HepG2 (cell line): ENCODE measurements at regions not wholly inside any gene's neighbourhood (a gene's known extent, or its start where the extent isn't known, plus 50 kb on each side); places are given as distances from the start of the nearest gene placed in this dataset.

Source experiments
- ATAC-seq: fragments of 200-7000 bp; cut with Tn5 transposase; 3 replicates; pipeline ENCODE4 v1.9.1; 2020; ENCODE audit warnings: mild to moderate bottlenecking, moderate library complexity
- BruUV-seq: library from RNA; stranded (reverse); fragments of 400-500 nt; replicated peaks from 2 replicates; lab custom pipeline; 2021; lab: Mats Ljungman, UMichigan
- CTCF ChIA-PET: fragments of 300-600 bp; formaldehyde crosslinking; extraction: SDS; loops from one replicate; lab custom pipeline; 2021; ENCODE audit warnings: low total read pairs, inconsistent platforms, low intra/inter-chr PET ratio; lab: Yijun Ruan, JAX
- POLR2A ChIA-PET: fragments of 350-600 bp; sonication (Branson Sonifier 250); formaldehyde crosslinking; loops from one replicate; lab custom pipeline; 2020; ENCODE audit warnings: antibody characterized with exemption, inconsistent platforms; lab: Yijun Ruan, JAX
- DNase-seq: peaks from one replicate; pipeline ENCODE4 v3.0.0-alpha.2; 2015; ENCODE audit warnings: low spot score
- FAIRE-seq: peaks from 3 replicates; lab custom pipeline; 2011; peaks lifted over from hg19 to GRCh38; lab: Jason Lieb, UNC
- H2AFZ ChIP-seq: one replicate; pipeline ENCODE4 v1.6.1; 2011; ENCODE audit warnings: low read length, inconsistent platforms
- H3K27ac ChIP-seq: fragments of 300-600 bp; 3 replicates; pipeline ENCODE4 v1.8.0; 2011; ENCODE audit warnings: mixed run types, mild to moderate bottlenecking, mixed read lengths, low read length, inconsistent platforms; ENCODE audit not compliant: insufficient read depth; ENCODE audit errors: extremely low read length
- H3K27me3 ChIP-seq, 2 experiments: fragments of 200-600 bp in 1 of 2; 2 replicates in 1 of 2; 3 replicates in 1 of 2; pipeline versions ENCODE4 v1.6.0 to v1.8.0; 2011; ENCODE audit warnings: low read length in 2 of 2, mild to moderate bottlenecking in 2 of 2, moderate library complexity in 2 of 2, inconsistent platforms in 1 of 2; ENCODE audit not compliant: insufficient read depth in 2 of 2, control insufficient read depth in 1 of 2
- H3K36me3 ChIP-seq, 2 experiments: fragments of 200-600 bp in 1 of 2; replicated peaks in 1 of 2; 2 replicates in 1 of 2; 3 replicates in 1 of 2; pipeline versions ENCODE4 v1.5.1 to v1.8.0; 2011; ENCODE audit warnings: low read length in 2 of 2, inconsistent platforms in 1 of 2; ENCODE audit not compliant: insufficient read depth in 2 of 2, control insufficient read depth in 1 of 2
- H3K4me1 ChIP-seq: 2 replicates; pipeline ENCODE4 v1.5.1; 2012; ENCODE audit warnings: low read length, inconsistent platforms; ENCODE audit not compliant: insufficient read depth
- H3K4me2 ChIP-seq: 2 replicates; pipeline ENCODE4 v1.6.0; 2011; ENCODE audit warnings: low read depth, low read length, inconsistent platforms
- H3K4me3 ChIP-seq, 3 experiments: fragments of 200-600 bp in 1 of 3; sonication (generic), shearing (Covaris generic) in 1 of 3; replicated peaks in 1 of 3; 2 replicates each; pipeline ENCODE4 v1.5.1; 2011 to 2016; ENCODE audit warnings: low read length in 3 of 3, inconsistent platforms in 2 of 3, low read depth in 2 of 3, mild to moderate bottlenecking in 2 of 3, control low read depth in 1 of 3, mixed read lengths in 1 of 3; ENCODE audit not compliant: insufficient read depth in 1 of 3
- H3K79me2 ChIP-seq: one replicate; pipeline ENCODE4 v1.6.1; 2011; ENCODE audit warnings: low read length, inconsistent platforms; ENCODE audit not compliant: insufficient read depth
- H3K9ac ChIP-seq: 2 replicates; pipeline ENCODE4 v1.6.0; 2011; ENCODE audit warnings: mild to moderate bottlenecking, low read depth, low read length, inconsistent platforms; ENCODE audit not compliant: insufficient read depth
- H3K9me3 ChIP-seq: 2 replicates; pipeline ENCODE4 v1.5.1; 2012; ENCODE audit warnings: mild to moderate bottlenecking, low read length
- H4K20me1 ChIP-seq: 2 replicates; pipeline ENCODE4 v1.6.0; 2011; ENCODE audit warnings: inconsistent platforms, mild to moderate bottlenecking, low read length, moderate library complexity; ENCODE audit not compliant: insufficient read depth
- FLYWCH1 ChIP-seq: sonication (generic); formaldehyde crosslinking; IDR thresholded peaks from 2 replicates; pipeline ENCODE4 v1.8.1; 2023; ENCODE audit warnings: mild to moderate bottlenecking, missing genetic modification reagents
- GRHL1 ChIP-seq: sonication (generic); formaldehyde crosslinking; conservative IDR thresholded peaks from 2 replicates; pipeline ENCODE4 v1.8.0; 2022; ENCODE audit warnings: missing genetic modification reagents
- IRX3 ChIP-seq: sonication (generic); formaldehyde crosslinking; IDR thresholded peaks from 2 replicates; pipeline ENCODE4 v1.8.1; 2023; ENCODE audit warnings: mild to moderate bottlenecking, low read depth, missing genetic modification reagents, borderline replicate concordance
- STAG1 ChIP-seq: sonication (generic); formaldehyde crosslinking; IDR thresholded peaks from 2 replicates; pipeline ENCODE4 v1.4.0; 2020; ENCODE audit warnings: missing genetic modification reagents
- ZNF142 ChIP-seq: sonication (generic); formaldehyde crosslinking; IDR thresholded peaks from 2 replicates; pipeline ENCODE4 v1.4.0; 2020; ENCODE audit warnings: missing genetic modification reagents
- ZXDC ChIP-seq: sonication (generic); formaldehyde crosslinking; IDR thresholded peaks from 2 replicates; pipeline ENCODE4 v1.5.0; 2020; ENCODE audit warnings: mild to moderate bottlenecking, missing genetic modification reagents
- WGBS: methylation state at CpG from one replicate; pipeline ENCODE4 v1.1.6; 2017; ENCODE audit warnings: low lambda C conversion rate; 5-methylcytosine and 5-hydroxymethylcytosine counted together
- in situ Hi-C: cut with HindIII; loops from 2 replicates; pipeline ENCODE4 v1.10.0; 2017; ENCODE audit warnings: low pct_unique_long_range_greater_than_20kb; ENCODE audit not compliant: extremely low pct_ligation_motif_present
- intact Hi-C: fragments of 100-400 bp; cut with micrococcal nuclease; formaldehyde crosslinking; loops from one replicate; pipeline ENCODE4 v1.10.0; 2022; ENCODE audit not compliant: unreplicated experiment

GRCh38 chr1:59107916-59108315, 189.0 kb upstream of the FGGY start:
- Histone ChIP-seq H3K4me2 (no peak overlapping the region), H3K27me3 (peaks cover 0 to 29% of the 10 kb centered on the region in 2 experiments; a peak in 2 of 5 replicates), H3K4me1 (peaks cover 9% of the 10 kb centered on the region), H3K4me3 (no peak overlapping the region), H3K9me3 (no peaks in the 10 kb centered on the region), H2AFZ (no peak overlapping the region), H3K36me3 (no peaks in the 10 kb centered on the region), H3K27ac (no peak overlapping the region), H3K79me2 (no peaks in the 10 kb centered on the region), H4K20me1 (no peaks in the 10 kb centered on the region), H3K9ac (no peak overlapping the region)
- TF ChIP-seq STAG1 (CRISPR knock-in tag) (peak; percentile 49), GRHL1 (no peak)
- intact Hi-C loops (no loop called here), in situ Hi-C loops (no loop called here)
- no peak for ATAC-seq
- no peak for DNase-seq
- no peak for FAIRE-seq
- 44% methylated on average over 5 of the region's 5 CpGs for WGBS
- ChIA-PET POLR2A (no interaction called here), CTCF (no interaction called here)
- BruUV-seq: no TSS peak

- no peaks in the 10 kb centered on the region for H4K20me1 ChIP-seq
- H3K9ac ChIP-seq: no peak overlapping the region
- in situ Hi-C loops (no loop called here), intact Hi-C loops (no loop called here)
- H3K79me2 ChIP-seq: no peaks in the 10 kb centered on the region
- no peak overlapping the region for H2AFZ ChIP-seq
- ChIA-PET POLR2A (no interaction called here), CTCF (no interaction called here)
- H3K4me3 ChIP-seq: no peak overlapping the region
- FAIRE-seq: no peak
- no peaks in the 10 kb centered on the region for H3K36me3 ChIP-seq
- no peak overlapping the region for H3K4me2 ChIP-seq
- H3K27ac ChIP-seq: no peak overlapping the region
- H3K27me3 ChIP-seq: peaks cover 0 to 29% of the 10 kb centered on the region in 2 experiments; a peak in 2 of 5 replicates
- H3K9me3 ChIP-seq: no peaks in the 10 kb centered on the region
- H3K4me1 ChIP-seq: peaks cover 9% of the 10 kb centered on the region
- no TSS peak for BruUV-seq
- no peak for DNase-seq
- ATAC-seq: no peak
- no peak for TF ChIP-seq IRX3 (CRISPR knock-in tag)
- TF ChIP-seq FLYWCH1: no peak
- no peak for TF ChIP-seq ZNF142 (CRISPR knock-in tag)
- TF ChIP-seq ZXDC (CRISPR knock-in tag): no peak
These were observed 188.2 kb upstream of the FGGY start for GRCh38 chr1:59108481-59109317.
